Suprapubic skin (tissue), 3 donors: ENCODE measurements at regions not wholly inside any gene's neighbourhood (a gene's known extent, or its start where the extent isn't known, plus 50 kb on each side); places are given as distances from the start of the nearest gene placed in this dataset.
"Not testable (repeated sequence)": the region's sequence is repeated elsewhere in the genome, so short reads cannot be mapped to it uniquely, and the experiment has no call there.

ENCODE experiments used
- EP300 ChIP-seq: sonication (generic); formaldehyde crosslinking; IDR thresholded peaks from one replicate; pipeline ENCODE4 v1.6.1; 2017; ENCODE audit warnings: antibody characterized with exemption
- TF ChIP-seq, protein P1 (sequence below), 2 donors: fragments of 200-600 bp in 1 of 2; fragments of 450-650 bp in 1 of 2; sonication (generic) in 1 of 2; IDR thresholded peaks; one replicate each; pipeline ENCODE4 v1.5.1; 2016 to 2019; ENCODE audit warnings: antibody characterized with exemption in 2 of 2, mild to moderate bottlenecking in 1 of 2, moderate library complexity in 1 of 2

GRCh38 chr11:87585613-87586012 lies 547.9 kb downstream of the TMEM135 start:
- TF ChIP-seq, protein P1, sequence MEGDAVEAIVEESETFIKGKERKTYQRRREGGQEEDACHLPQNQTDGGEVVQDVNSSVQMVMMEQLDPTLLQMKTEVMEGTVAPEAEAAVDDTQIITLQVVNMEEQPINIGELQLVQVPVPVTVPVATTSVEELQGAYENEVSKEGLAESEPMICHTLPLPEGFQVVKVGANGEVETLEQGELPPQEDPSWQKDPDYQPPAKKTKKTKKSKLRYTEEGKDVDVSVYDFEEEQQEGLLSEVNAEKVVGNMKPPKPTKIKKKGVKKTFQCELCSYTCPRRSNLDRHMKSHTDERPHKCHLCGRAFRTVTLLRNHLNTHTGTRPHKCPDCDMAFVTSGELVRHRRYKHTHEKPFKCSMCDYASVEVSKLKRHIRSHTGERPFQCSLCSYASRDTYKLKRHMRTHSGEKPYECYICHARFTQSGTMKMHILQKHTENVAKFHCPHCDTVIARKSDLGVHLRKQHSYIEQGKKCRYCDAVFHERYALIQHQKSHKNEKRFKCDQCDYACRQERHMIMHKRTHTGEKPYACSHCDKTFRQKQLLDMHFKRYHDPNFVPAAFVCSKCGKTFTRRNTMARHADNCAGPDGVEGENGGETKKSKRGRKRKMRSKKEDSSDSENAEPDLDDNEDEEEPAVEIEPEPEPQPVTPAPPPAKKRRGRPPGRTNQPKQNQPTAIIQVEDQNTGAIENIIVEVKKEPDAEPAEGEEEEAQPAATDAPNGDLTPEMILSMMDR (IDR thresholded peaks at IDR 0.05) = not testable (repeated sequence)
- not testable (repeated sequence) for TF ChIP-seq EP300
